GM12878 (cell line): ENCODE measurements at regions not wholly inside any gene's neighbourhood (a gene's known extent, or its start where the extent isn't known, plus 50 kb on each side); places are given as distances from the start of the nearest gene placed in this dataset.
A peak's percentile ranks its signal among the peaks of the same experiment; 100 is the strongest.

Experiments used
- ATF2 ChIP-seq: IDR thresholded peaks from 2 replicates; pipeline ENCODE4 v1.6.1; 2012; ENCODE audit warnings: low read length, inconsistent platforms
- CBX5 ChIP-seq: sonication (generic); IDR thresholded peaks from 2 replicates; pipeline ENCODE4 v1.6.1; 2016; ENCODE audit warnings: low read depth, moderate library complexity, mild to moderate bottlenecking, inconsistent platforms
- CREB1 ChIP-seq: IDR thresholded peaks from 2 replicates; pipeline ENCODE4 v1.6.1; 2012; ENCODE audit warnings: low read depth, mild to moderate bottlenecking, inconsistent platforms
- EGR1 ChIP-seq, 2 experiments: IDR thresholded peaks; 1 replicate in 1 of 2; 2 replicates in 1 of 2; pipeline ENCODE4 v1.6.1; 2011 to 2012; ENCODE audit warnings: low read depth in 2 of 2, low read length in 2 of 2, borderline replicate concordance in 1 of 2, mild to moderate bottlenecking in 1 of 2, moderate library complexity in 1 of 2
- HSF1 ChIP-seq: fragments of 150-350 bp; IDR thresholded peaks from 2 replicates; pipeline ENCODE4 v1.6.1; 2014; ENCODE audit warnings: mild to moderate bottlenecking, low read depth, low read length
- IKZF2 ChIP-seq, 2 experiments: fragments of 450-650 bp; IDR thresholded peaks; 2 replicates each; pipeline ENCODE4 v1.6.1; 2017; ENCODE audit warnings: mild to moderate bottlenecking in 2 of 2, moderate library complexity in 2 of 2
- IRF4 ChIP-seq: IDR thresholded peaks from 2 replicates; pipeline ENCODE4 v1.6.1; 2011; ENCODE audit warnings: low read depth, low read length
- JUNB ChIP-seq: IDR thresholded peaks from 2 replicates; pipeline ENCODE4 v1.6.1; 2016; ENCODE audit warnings: antibody characterized with exemption, mild to moderate bottlenecking
- MEF2B ChIP-seq: fragments of 450-650 bp; IDR thresholded peaks from 2 replicates; pipeline ENCODE4 v1.6.1; 2018; ENCODE audit warnings: mild to moderate bottlenecking, moderate library complexity; ENCODE audit not compliant: partially characterized antibody, poor library complexity, severe bottlenecking
- MTA3 ChIP-seq: IDR thresholded peaks from 2 replicates; pipeline ENCODE4 v1.6.1; 2012; ENCODE audit warnings: low read length, inconsistent platforms, borderline replicate concordance
- NFIC ChIP-seq: IDR thresholded peaks from 2 replicates; pipeline ENCODE4 v1.6.1; 2012; ENCODE audit warnings: low read depth, mild to moderate bottlenecking, inconsistent platforms, low read length, moderate library complexity
- RB1 ChIP-seq: fragments of 450-650 bp; formaldehyde crosslinking; IDR thresholded peaks from 2 replicates; pipeline ENCODE4 v1.6.1; 2017; ENCODE audit warnings: mild to moderate bottlenecking, borderline replicate concordance
- RELB ChIP-seq: fragments of 450-650 bp; IDR thresholded peaks from 2 replicates; pipeline ENCODE4 v1.6.1; 2017; ENCODE audit warnings: low read depth, mild to moderate bottlenecking, moderate library complexity
- SMC3 ChIP-seq: IDR thresholded peaks from 2 replicates; pipeline ENCODE4 v1.6.1; 2011; ENCODE audit warnings: low read length, improper control_type of control experiment, borderline replicate concordance
- SREBF2 ChIP-seq: IDR thresholded peaks from 2 replicates; pipeline ENCODE4 v1.6.1; 2012; ENCODE audit warnings: mild to moderate bottlenecking, low read length
- ZBTB33 ChIP-seq: fragments of 450-650 bp; IDR thresholded peaks from 2 replicates; pipeline ENCODE4 v1.6.1; 2017; ENCODE audit warnings: mild to moderate bottlenecking
- ZNF217 ChIP-seq: fragments of 450-650 bp; IDR thresholded peaks from 2 replicates; pipeline ENCODE4 v1.6.1; 2017; ENCODE audit warnings: antibody characterized with exemption, mild to moderate bottlenecking
- TF ChIP-seq, protein P1 (sequence below): fragments of 450-650 bp; IDR thresholded peaks from 2 replicates; pipeline ENCODE4 v1.6.1; 2017; ENCODE audit warnings: mild to moderate bottlenecking, low read depth, inconsistent platforms; ENCODE audit not compliant: poor library complexity, severe bottlenecking
- TF ChIP-seq, protein P2 (sequence below): fragments of 450-650 bp; IDR thresholded peaks from 2 replicates; pipeline ENCODE4 v1.6.1; 2016; ENCODE audit warnings: mild to moderate bottlenecking

GRCh38 chr6:28589234-28589956 lies 63.7 kb downstream of the GPX5 start (continued):
- TF ChIP-seq MTA3 (no peak; the same call in 1 of the 2 replicates), RELB (no peak), NFIC (0 out of 2 replicates have a peak, but pooled peaks have one; percentile 33), IRF4 (peak; percentile 77; the same call in 1 of the 2 replicates), MEF2B (no peak), CREB1 (peak; percentile 30; the same call in 1 of the 2 replicates), CBX5 (peak; percentile 69; the same call in 1 of the 2 replicates), RB1 (no peak), HSF1 (no peak), IKZF2 (IDR thresholded peaks at IDR 0.05) (peak; percentile 50 to 60; a peak in 3 of 4 replicates), SREBF2 (peak; percentile 84), SMC3 (no peak), JUNB (no peak), ZNF217 (no peak), ZBTB33 (no peak), EGR1 (IDR thresholded peaks at IDR 0.05; ENCODE audit: borderline replicate concordance in 1 of 2, low read depth in 2 of 2, low read length in 2 of 2) (no peak), ATF2 (peak; percentile 14; the same call in 1 of the 2 replicates)
- TF ChIP-seq, protein P1, sequence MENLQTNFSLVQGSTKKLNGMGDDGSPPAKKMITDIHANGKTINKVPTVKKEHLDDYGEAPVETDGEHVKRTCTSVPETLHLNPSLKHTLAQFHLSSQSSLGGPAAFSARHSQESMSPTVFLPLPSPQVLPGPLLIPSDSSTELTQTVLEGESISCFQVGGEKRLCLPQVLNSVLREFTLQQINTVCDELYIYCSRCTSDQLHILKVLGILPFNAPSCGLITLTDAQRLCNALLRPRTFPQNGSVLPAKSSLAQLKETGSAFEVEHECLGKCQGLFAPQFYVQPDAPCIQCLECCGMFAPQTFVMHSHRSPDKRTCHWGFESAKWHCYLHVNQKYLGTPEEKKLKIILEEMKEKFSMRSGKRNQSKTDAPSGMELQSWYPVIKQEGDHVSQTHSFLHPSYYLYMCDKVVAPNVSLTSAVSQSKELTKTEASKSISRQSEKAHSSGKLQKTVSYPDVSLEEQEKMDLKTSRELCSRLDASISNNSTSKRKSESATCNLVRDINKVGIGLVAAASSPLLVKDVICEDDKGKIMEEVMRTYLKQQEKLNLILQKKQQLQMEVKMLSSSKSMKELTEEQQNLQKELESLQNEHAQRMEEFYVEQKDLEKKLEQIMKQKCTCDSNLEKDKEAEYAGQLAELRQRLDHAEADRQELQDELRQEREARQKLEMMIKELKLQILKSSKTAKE, result no peak
- TF ChIP-seq, protein P2, sequence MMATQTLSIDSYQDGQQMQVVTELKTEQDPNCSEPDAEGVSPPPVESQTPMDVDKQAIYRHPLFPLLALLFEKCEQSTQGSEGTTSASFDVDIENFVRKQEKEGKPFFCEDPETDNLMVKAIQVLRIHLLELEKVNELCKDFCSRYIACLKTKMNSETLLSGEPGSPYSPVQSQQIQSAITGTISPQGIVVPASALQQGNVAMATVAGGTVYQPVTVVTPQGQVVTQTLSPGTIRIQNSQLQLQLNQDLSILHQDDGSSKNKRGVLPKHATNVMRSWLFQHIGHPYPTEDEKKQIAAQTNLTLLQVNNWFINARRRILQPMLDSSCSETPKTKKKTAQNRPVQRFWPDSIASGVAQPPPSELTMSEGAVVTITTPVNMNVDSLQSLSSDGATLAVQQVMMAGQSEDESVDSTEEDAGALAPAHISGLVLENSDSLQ, result peak; percentile 45; the same call in 1 of the 2 replicates
